GM12878 (cell line): ENCODE measurements at regions not wholly inside any gene's neighbourhood (a gene's known extent, or its start where the extent isn't known, plus 50 kb on each side); places are given as distances from the start of the nearest gene placed in this dataset.

Experiments used
- ATAC-seq: fragments of 200-7000 bp; cut with Tn5 transposase; 3 replicates; pipeline ENCODE4 v1.9.1; 2020; ENCODE audit warnings: mild to moderate bottlenecking, moderate library complexity
- BruUV-seq: library from RNA; stranded (reverse); fragments of 400-500 nt; replicated peaks from 2 replicates; lab custom pipeline; 2021; lab: Mats Ljungman, UMichigan
- CTCF ChIA-PET: fragments of 300-600 bp; sonication (Branson Sonifier 250); formaldehyde crosslinking; extraction: SDS; loops from one replicate; lab custom pipeline; 2021; ENCODE audit warnings: inconsistent platforms; lab: Yijun Ruan, JAX
- POLR2A ChIA-PET: fragments of 350-600 bp; formaldehyde crosslinking; extraction: SDS; loops from one replicate; lab custom pipeline; 2021; ENCODE audit warnings: inconsistent platforms; lab: Charles Lee
- RAD21 ChIA-PET: fragments of 300-600 bp; sonication (Branson Sonifier 250); formaldehyde crosslinking; loops from one replicate; lab custom pipeline; 2023; ENCODE audit warnings: antibody characterized with exemption; ENCODE audit not compliant: unreplicated experiment; lab: Charles Lee
- SMC1A ChIA-PET: fragments of 300-600 bp; sonication (Branson Sonifier 250); formaldehyde crosslinking; loops from one replicate; lab custom pipeline; 2023; ENCODE audit not compliant: unreplicated experiment, uncharacterized antibody; lab: Charles Lee
- DNase-seq: peaks from one replicate; pipeline ENCODE4 v3.0.0-alpha.2; 2011; ENCODE audit warnings: low read depth, low spot score
- FAIRE-seq: peaks from 3 replicates; lab custom pipeline; 2011; peaks lifted over from hg19 to GRCh38; lab: Jason Lieb, UNC
- H2AFZ ChIP-seq: 2 replicates; pipeline ENCODE4 v1.6.0; 2011; ENCODE audit warnings: low read depth, low read length, control low read depth; ENCODE audit not compliant: control insufficient read depth
- H3K27ac ChIP-seq: 2 replicates; pipeline ENCODE4 v1.5.1; 2011; ENCODE audit warnings: control low read depth; ENCODE audit not compliant: control insufficient read depth, insufficient read depth
- H3K27me3 ChIP-seq, 2 experiments: replicated peaks in 1 of 2; 2 replicates each; pipeline versions ENCODE4 v1.6.0 to v1.6.1; 2011; ENCODE audit warnings: low read length in 1 of 2; ENCODE audit not compliant: control insufficient read depth in 2 of 2, insufficient read depth in 2 of 2
- H3K36me3 ChIP-seq, 2 experiments: 2 replicates each; pipeline ENCODE4 v1.5.1; 2011; ENCODE audit warnings: low read length in 1 of 2; ENCODE audit not compliant: control insufficient read depth in 2 of 2, insufficient read depth in 2 of 2
- H3K4me1 ChIP-seq: 2 replicates; pipeline ENCODE4 v1.6.1; 2011; ENCODE audit warnings: mild to moderate bottlenecking, low read length, moderate library complexity, mixed read lengths; ENCODE audit not compliant: control insufficient read depth, insufficient read depth
- H3K4me2 ChIP-seq: 2 replicates; pipeline ENCODE4 v1.6.0; 2011; ENCODE audit warnings: control low read depth; ENCODE audit not compliant: control insufficient read depth, insufficient read depth
- H3K4me3 ChIP-seq: fragments of 200-600 bp; sonication (generic); 2 replicates; pipeline ENCODE4 v1.5.1; 2016
- H3K79me2 ChIP-seq: 2 replicates; pipeline ENCODE4 v1.6.0; 2011; ENCODE audit warnings: low read length; ENCODE audit not compliant: control insufficient read depth, insufficient read depth
- H3K9ac ChIP-seq: 2 replicates; pipeline ENCODE4 v1.8.0; 2011; ENCODE audit warnings: low read length, control low read depth, mixed read lengths; ENCODE audit not compliant: control insufficient read depth, insufficient read depth
- H3K9me3 ChIP-seq: replicated peaks from 3 replicates; pipeline ENCODE4 v1.5.1; 2011; ENCODE audit warnings: mild to moderate bottlenecking, low read length; ENCODE audit not compliant: control insufficient read depth, insufficient read depth
- H4K20me1 ChIP-seq: 2 replicates; pipeline ENCODE4 v1.6.0; 2011; ENCODE audit not compliant: control insufficient read depth, insufficient read depth
- ATF7 ChIP-seq: fragments of 450-650 bp; IDR thresholded peaks from 2 replicates; pipeline ENCODE4 v1.6.1; 2016; ENCODE audit warnings: low read depth, mild to moderate bottlenecking
- CHD4 ChIP-seq: fragments of 200-600 bp; sonication (generic); IDR thresholded peaks from 2 replicates; pipeline ENCODE4 v1.6.1; 2016; ENCODE audit warnings: mild to moderate bottlenecking
- ESRRA ChIP-seq: IDR thresholded peaks from 2 replicates; pipeline ENCODE4 v1.6.1; 2012; ENCODE audit warnings: mild to moderate bottlenecking, low read length, improper control_type of control experiment
- GABPA ChIP-seq: IDR thresholded peaks from 2 replicates; pipeline ENCODE4 v1.6.1; 2014; ENCODE audit warnings: antibody characterized with exemption, low read depth, mild to moderate bottlenecking, inconsistent platforms
- HDAC6 ChIP-seq: fragments of 200-600 bp; sonication (generic); IDR thresholded peaks from one replicate; pipeline ENCODE4 v1.8.0; 2017; ENCODE audit warnings: antibody characterized with exemption; ENCODE audit not compliant: unreplicated experiment
- NR2C2 ChIP-seq: IDR thresholded peaks from 2 replicates; pipeline ENCODE4 v1.6.1; 2011; ENCODE audit warnings: borderline replicate concordance, low read depth; ENCODE audit not compliant: control insufficient read depth, insufficient read length
- NR2F1 ChIP-seq: fragments of 450-650 bp; conservative IDR thresholded peaks from 2 replicates; pipeline ENCODE4 v1.6.1; 2017; ENCODE audit warnings: mild to moderate bottlenecking
- RUNX3 ChIP-seq: IDR thresholded peaks from 2 replicates; pipeline ENCODE4 v1.6.1; 2012; ENCODE audit warnings: low read length, inconsistent platforms
- SUZ12 ChIP-seq: fragments of 200-600 bp; sonication (generic); IDR thresholded peaks from one replicate; pipeline ENCODE4 v1.6.1; 2018; ENCODE audit warnings: antibody characterized with exemption, mild to moderate bottlenecking; ENCODE audit not compliant: unreplicated experiment
- TCF12 ChIP-seq: IDR thresholded peaks from 2 replicates; pipeline ENCODE4 v1.6.1; 2011; ENCODE audit warnings: low read depth, mild to moderate bottlenecking, low read length
- YY1 ChIP-seq: IDR thresholded peaks from 2 replicates; pipeline ENCODE4 v1.6.1; 2011; ENCODE audit warnings: low read depth, mild to moderate bottlenecking, low read length
- ZZZ3 ChIP-seq: IDR thresholded peaks from 2 replicates; pipeline ENCODE4 v1.6.1; 2011; ENCODE audit warnings: low read depth; ENCODE audit not compliant: control insufficient read depth, insufficient read length
- WGBS: methylation state at CpG from one replicate; pipeline ENCODE4 v1.1.6; 2016; ENCODE audit warnings: low lambda C conversion rate; ENCODE audit not compliant: insufficient replicate concordance, insufficient coverage; ENCODE audit errors: missing lambda C conversion rate; 5-methylcytosine and 5-hydroxymethylcytosine counted together
- in situ Hi-C: fragments of 300-500 bp; cut with MboI; formaldehyde crosslinking; loops from 9 replicates; pipeline ENCODE4 v1.14.3; 2018; ENCODE audit warnings: mixed read lengths
- intact Hi-C: fragments of 100-400 bp; cut with micrococcal nuclease; formaldehyde crosslinking; loops from one replicate; pipeline ENCODE4 v1.14.2; 2022; ENCODE audit not compliant: unreplicated experiment
- TF ChIP-seq, protein P1 (sequence below): fragments of 450-650 bp; IDR thresholded peaks from 2 replicates; pipeline ENCODE4 v1.6.1; 2017; ENCODE audit warnings: low read depth, mild to moderate bottlenecking, moderate library complexity
- TF ChIP-seq, protein P2 (sequence below): IDR thresholded peaks from 2 replicates; pipeline ENCODE4 v1.6.1; 2011; ENCODE audit warnings: low read depth, mild to moderate bottlenecking, low read length, moderate library complexity, borderline replicate concordance; ENCODE audit errors: extremely low read depth
- TF ChIP-seq, protein P3 (sequence below): fragments of 450-650 bp; conservative IDR thresholded peaks from 2 replicates; pipeline ENCODE4 v1.6.1; 2017; ENCODE audit warnings: mild to moderate bottlenecking, moderate library complexity
- TF ChIP-seq, protein P4 (sequence below): IDR thresholded peaks from 2 replicates; pipeline ENCODE4 v1.6.1; 2012; ENCODE audit warnings: low read depth, low read length, improper control_type of control experiment

DNA sequence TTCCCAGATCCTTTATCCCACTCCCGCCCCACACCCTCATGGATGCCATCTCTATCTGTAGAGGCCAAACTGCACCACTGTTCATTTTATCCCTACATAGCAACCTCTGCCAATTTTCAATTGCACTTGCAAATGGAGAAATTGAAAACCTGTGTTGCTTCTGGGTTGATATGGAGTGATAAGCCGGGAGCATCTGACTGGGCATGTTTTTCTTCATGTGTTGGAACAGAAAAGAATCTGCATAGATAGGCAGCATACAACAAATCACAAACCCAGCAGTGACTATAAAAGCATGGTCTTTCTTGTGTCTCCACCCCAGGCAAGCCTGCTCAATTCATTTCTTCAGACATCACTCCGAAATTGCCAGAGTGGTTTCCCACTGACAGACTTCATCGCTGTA lies 608.8 kb upstream of the CAMK1G start:
- ATAC-seq = no peak
- H3K36me3 ChIP-seq = no peaks in the 10 kb centered on the region
- H4K20me1 ChIP-seq = no peaks in the 10 kb centered on the region
- H3K79me2 ChIP-seq = no peaks in the 10 kb centered on the region
- in situ Hi-C loops = no loop called here
- no peaks in the 10 kb centered on the region for H3K9me3 ChIP-seq
- no peaks in the 10 kb centered on the region for H3K4me1 ChIP-seq
- BruUV-seq = no TSS peak
- TF ChIP-seq, protein P1, sequence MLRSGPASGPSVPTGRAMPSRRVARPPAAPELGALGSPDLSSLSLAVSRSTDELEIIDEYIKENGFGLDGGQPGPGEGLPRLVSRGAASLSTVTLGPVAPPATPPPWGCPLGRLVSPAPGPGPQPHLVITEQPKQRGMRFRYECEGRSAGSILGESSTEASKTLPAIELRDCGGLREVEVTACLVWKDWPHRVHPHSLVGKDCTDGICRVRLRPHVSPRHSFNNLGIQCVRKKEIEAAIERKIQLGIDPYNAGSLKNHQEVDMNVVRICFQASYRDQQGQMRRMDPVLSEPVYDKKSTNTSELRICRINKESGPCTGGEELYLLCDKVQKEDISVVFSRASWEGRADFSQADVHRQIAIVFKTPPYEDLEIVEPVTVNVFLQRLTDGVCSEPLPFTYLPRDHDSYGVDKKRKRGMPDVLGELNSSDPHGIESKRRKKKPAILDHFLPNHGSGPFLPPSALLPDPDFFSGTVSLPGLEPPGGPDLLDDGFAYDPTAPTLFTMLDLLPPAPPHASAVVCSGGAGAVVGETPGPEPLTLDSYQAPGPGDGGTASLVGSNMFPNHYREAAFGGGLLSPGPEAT = no peak
- TF ChIP-seq RUNX3 = no peak
- TF ChIP-seq CHD4 = no peak
- TF ChIP-seq ATF7 = no peak
- TF ChIP-seq ESRRA = no peak
- TF ChIP-seq, protein P2, sequence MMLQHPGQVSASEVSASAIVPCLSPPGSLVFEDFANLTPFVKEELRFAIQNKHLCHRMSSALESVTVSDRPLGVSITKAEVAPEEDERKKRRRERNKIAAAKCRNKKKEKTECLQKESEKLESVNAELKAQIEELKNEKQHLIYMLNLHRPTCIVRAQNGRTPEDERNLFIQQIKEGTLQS = no peak
- TF ChIP-seq SUZ12 = no peak
- TF ChIP-seq NR2C2 = no peak
- no peak for TF ChIP-seq GABPA
- TF ChIP-seq, protein P3, sequence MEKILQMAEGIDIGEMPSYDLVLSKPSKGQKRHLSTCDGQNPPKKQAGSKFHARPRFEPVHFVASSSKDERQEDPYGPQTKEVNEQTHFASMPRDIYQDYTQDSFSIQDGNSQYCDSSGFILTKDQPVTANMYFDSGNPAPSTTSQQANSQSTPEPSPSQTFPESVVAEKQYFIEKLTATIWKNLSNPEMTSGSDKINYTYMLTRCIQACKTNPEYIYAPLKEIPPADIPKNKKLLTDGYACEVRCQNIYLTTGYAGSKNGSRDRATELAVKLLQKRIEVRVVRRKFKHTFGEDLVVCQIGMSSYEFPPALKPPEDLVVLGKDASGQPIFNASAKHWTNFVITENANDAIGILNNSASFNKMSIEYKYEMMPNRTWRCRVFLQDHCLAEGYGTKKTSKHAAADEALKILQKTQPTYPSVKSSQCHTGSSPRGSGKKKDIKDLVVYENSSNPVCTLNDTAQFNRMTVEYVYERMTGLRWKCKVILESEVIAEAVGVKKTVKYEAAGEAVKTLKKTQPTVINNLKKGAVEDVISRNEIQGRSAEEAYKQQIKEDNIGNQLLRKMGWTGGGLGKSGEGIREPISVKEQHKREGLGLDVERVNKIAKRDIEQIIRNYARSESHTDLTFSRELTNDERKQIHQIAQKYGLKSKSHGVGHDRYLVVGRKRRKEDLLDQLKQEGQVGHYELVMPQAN = no peak
- TF ChIP-seq YY1 = no peak
- no peak for TF ChIP-seq NR2F1
- TF ChIP-seq ZZZ3 = no peak
- no peak for TF ChIP-seq HDAC6
- TF ChIP-seq, protein P4, sequence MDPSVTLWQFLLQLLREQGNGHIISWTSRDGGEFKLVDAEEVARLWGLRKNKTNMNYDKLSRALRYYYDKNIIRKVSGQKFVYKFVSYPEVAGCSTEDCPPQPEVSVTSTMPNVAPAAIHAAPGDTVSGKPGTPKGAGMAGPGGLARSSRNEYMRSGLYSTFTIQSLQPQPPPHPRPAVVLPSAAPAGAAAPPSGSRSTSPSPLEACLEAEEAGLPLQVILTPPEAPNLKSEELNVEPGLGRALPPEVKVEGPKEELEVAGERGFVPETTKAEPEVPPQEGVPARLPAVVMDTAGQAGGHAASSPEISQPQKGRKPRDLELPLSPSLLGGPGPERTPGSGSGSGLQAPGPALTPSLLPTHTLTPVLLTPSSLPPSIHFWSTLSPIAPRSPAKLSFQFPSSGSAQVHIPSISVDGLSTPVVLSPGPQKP = no peak
- TF ChIP-seq TCF12 = no peak
- intact Hi-C loops = no loop called here
- SMC1A ChIA-PET = no interaction called here
- no peak overlapping the region for H2AFZ ChIP-seq
- POLR2A ChIA-PET = no interaction called here
- no peak for DNase-seq
- no peaks in the 10 kb centered on the region; a peak in 1 of 4 replicates for H3K27me3 ChIP-seq
- RAD21 ChIA-PET = no interaction called here
- no peak overlapping the region for H3K4me2 ChIP-seq
- no peak for FAIRE-seq
- no peak overlapping the region for H3K4me3 ChIP-seq
- H3K27ac ChIP-seq = no peak overlapping the region
- 15% methylated on average over 4 of the region's 4 CpGs for WGBS
- CTCF ChIA-PET = no interaction called here
- H3K9ac ChIP-seq = no peak overlapping the region
